SK-N-SH (cell line): ENCODE measurements at regions not wholly inside any gene's neighbourhood (a gene's known extent, or its start where the extent isn't known, plus 50 kb on each side); places are given as distances from the start of the nearest gene placed in this dataset.

Experiments
- CTCF ChIA-PET: fragments of 300-600, 350-600 bp; formaldehyde crosslinking; extraction: SDS; loops from one replicate; lab custom pipeline; 2021; lab: Yijun Ruan, JAX
- POLR2A ChIA-PET: fragments of 350-600 bp; sonication (Branson Sonifier 250); formaldehyde crosslinking; extraction: SDS; loops from one replicate; lab custom pipeline; 2020; ENCODE audit warnings: antibody characterized with exemption, inconsistent platforms; lab: Yijun Ruan, JAX
- DNase-seq: peaks from one replicate; pipeline ENCODE4 v3.0.0; 2012
- H2AFZ ChIP-seq: fragments of 200-600 bp; sonication (generic); 2 replicates; pipeline ENCODE4 v1.8.1; 2016; ENCODE audit warnings: antibody characterized with exemption, mild to moderate bottlenecking, low read depth
- H3F3A ChIP-seq: fragments of 200-600 bp; sonication (generic); replicated peaks from 2 replicates; pipeline ENCODE3; 2016; ENCODE audit warnings: antibody characterized with exemption, mild to moderate bottlenecking; ENCODE audit not compliant: insufficient read depth
- H3K27ac ChIP-seq, 2 experiments: fragments of 200-500 bp in 1 of 2; fragments of 200-600 bp in 1 of 2; sonication (Bioruptor generic) in 1 of 2; sonication (generic), shearing (Covaris generic) in 1 of 2; 2 replicates each; pipeline versions ENCODE4 v1.5.1 to v1.6.1; 2014 to 2016; ENCODE audit warnings: low read depth in 2 of 2, inconsistent platforms in 1 of 2, low read length in 1 of 2, mild to moderate bottlenecking in 1 of 2, mixed read lengths in 1 of 2
- H3K27me3 ChIP-seq: fragments of 200-600 bp; sonication (generic), shearing (Covaris generic); 2 replicates; pipeline ENCODE4 v1.6.1; 2016; ENCODE audit warnings: mixed run types; ENCODE audit not compliant: insufficient read depth
- H3K36me3 ChIP-seq, 2 experiments: fragments of 200-500 bp in 1 of 2; fragments of 200-600 bp in 1 of 2; sonication (Bioruptor generic) in 1 of 2; sonication (generic) in 1 of 2; replicated peaks in 1 of 2; 2 replicates each; pipeline versions ENCODE3 to v1.5.1; 2014 to 2016; ENCODE audit warnings: low read length in 1 of 2, mild to moderate bottlenecking in 1 of 2; ENCODE audit not compliant: insufficient read depth in 2 of 2, control insufficient read depth in 1 of 2
- H3K4me1 ChIP-seq, 2 experiments: fragments of 200-500 bp in 1 of 2; fragments of 200-600 bp in 1 of 2; sonication (Bioruptor generic) in 1 of 2; sonication (generic), shearing (Covaris generic) in 1 of 2; 2 replicates each; pipeline versions ENCODE4 v1.5.1 to v1.6.1; 2014 to 2016; ENCODE audit warnings: low read depth in 1 of 2, low read length in 1 of 2, mixed run types in 1 of 2; ENCODE audit not compliant: insufficient read depth in 2 of 2, control insufficient read depth in 1 of 2
- H3K4me2 ChIP-seq: fragments of 200-600 bp; sonication (generic), shearing (Covaris generic); 2 replicates; pipeline ENCODE4 v1.6.1; 2017; ENCODE audit warnings: mixed run types
- H3K4me3 ChIP-seq, 2 experiments: fragments of 200-500 bp in 1 of 2; fragments of 200-600 bp in 1 of 2; sonication (Bioruptor generic) in 1 of 2; sonication (generic), shearing (Covaris generic) in 1 of 2; 2 replicates each; pipeline versions ENCODE4 v1.5.1 to v1.8.1; 2014 to 2016; ENCODE audit warnings: low read depth in 2 of 2, inconsistent platforms in 1 of 2, low read length in 1 of 2, mild to moderate bottlenecking in 1 of 2, mixed read lengths in 1 of 2, moderate library complexity in 1 of 2
- H3K79me2 ChIP-seq: fragments of 200-600 bp; sonication (generic); 2 replicates; pipeline ENCODE4 v1.8.1; 2017; ENCODE audit warnings: mild to moderate bottlenecking; ENCODE audit not compliant: insufficient read depth
- H3K9ac ChIP-seq: fragments of 200-600 bp; sonication (generic); 2 replicates; pipeline ENCODE4 v1.6.1; 2017; ENCODE audit warnings: mixed run types
- H3K9me2 ChIP-seq: fragments of 200-600 bp; sonication (generic); 2 replicates; pipeline ENCODE4 v1.6.1; 2017; ENCODE audit warnings: mixed run types
- H3K9me3 ChIP-seq: fragments of 200-600 bp; sonication (generic); 2 replicates; pipeline ENCODE4 v1.6.1; 2017; ENCODE audit warnings: mixed run types, mild to moderate bottlenecking, moderate library complexity
- H4K20me1 ChIP-seq: fragments of 200-600 bp; sonication (generic); 2 replicates; pipeline ENCODE4 v1.6.1; 2017; ENCODE audit warnings: mild to moderate bottlenecking, mixed run types; ENCODE audit not compliant: insufficient read depth
- CHD2 ChIP-seq: fragments of 150-350 bp; IDR thresholded peaks from 2 replicates; pipeline ENCODE4 v1.6.1; 2018; ENCODE audit warnings: low read length; ENCODE audit not compliant: partially characterized antibody
- CTCF ChIP-seq: fragments of 200-600 bp; sonication (generic); IDR thresholded peaks from 2 replicates; pipeline ENCODE4 v1.6.1; 2017; ENCODE audit warnings: antibody characterized with exemption, mild to moderate bottlenecking, moderate library complexity
- EP300 ChIP-seq, 2 experiments: IDR thresholded peaks; 2 replicates each; pipeline versions ENCODE4 v1.4.0 to v1.6.1; 2012; ENCODE audit warnings: borderline replicate concordance in 1 of 2, low read depth in 1 of 2, low read length in 1 of 2
- FOXJ3 ChIP-seq: sonication (generic); formaldehyde crosslinking; IDR thresholded peaks from 2 replicates; pipeline ENCODE4 v1.5.1; 2020; ENCODE audit warnings: mild to moderate bottlenecking, missing genetic modification reagents
- GABPA ChIP-seq: IDR thresholded peaks from 2 replicates; pipeline ENCODE4 v1.4.0; 2012; ENCODE audit warnings: low read depth, mild to moderate bottlenecking
- IRF3 ChIP-seq: fragments of 150-350 bp; IDR thresholded peaks from 2 replicates; pipeline ENCODE4 v1.6.1; 2016; ENCODE audit warnings: mild to moderate bottlenecking, low read depth, low read length
- MEF2A ChIP-seq: IDR thresholded peaks from 2 replicates; pipeline ENCODE4 v1.4.0; 2012; ENCODE audit warnings: low read depth, borderline replicate concordance
- NFIC ChIP-seq: IDR thresholded peaks from 2 replicates; pipeline ENCODE4 v1.4.0; 2012; ENCODE audit warnings: borderline replicate concordance
- NRF1 ChIP-seq: IDR thresholded peaks from 2 replicates; pipeline ENCODE4 v1.6.1; 2012; ENCODE audit warnings: low read depth, mild to moderate bottlenecking, low read length
- POLR2AphosphoS5 ChIP-seq: IDR thresholded peaks from 2 replicates; pipeline ENCODE4 v1.6.1; 2012; ENCODE audit warnings: low read depth, low read length
- RCOR1 ChIP-seq: fragments of 150-350 bp; IDR thresholded peaks from 2 replicates; pipeline ENCODE4 v1.6.1; 2017; ENCODE audit warnings: antibody characterized with exemption, low read length
- RFX5 ChIP-seq: IDR thresholded peaks from 2 replicates; pipeline ENCODE4 v1.6.1; 2012; ENCODE audit warnings: mild to moderate bottlenecking, improper control_type of control experiment, low read length
- SMC3 ChIP-seq: IDR thresholded peaks from 2 replicates; pipeline ENCODE4 v1.6.1; 2012; ENCODE audit warnings: low read depth, low read length, improper control_type of control experiment
- TAF1 ChIP-seq: IDR thresholded peaks from 2 replicates; pipeline ENCODE4 v1.6.1; 2012; ENCODE audit warnings: low read depth, mild to moderate bottlenecking, low read length, moderate library complexity, borderline replicate concordance
- TCF12 ChIP-seq: IDR thresholded peaks from 2 replicates; pipeline ENCODE4 v1.4.0; 2012
- USF2 ChIP-seq: fragments of 150-350 bp; IDR thresholded peaks from 2 replicates; pipeline ENCODE4 v1.6.1; 2017; ENCODE audit warnings: antibody characterized with exemption, low read length, low read depth, borderline replicate concordance
- YY1 ChIP-seq: IDR thresholded peaks from 2 replicates; pipeline ENCODE4 v1.4.0; 2012; ENCODE audit warnings: low read depth, mild to moderate bottlenecking
- ZBTB33 ChIP-seq: IDR thresholded peaks from 2 replicates; pipeline ENCODE4 v1.4.0; 2012; ENCODE audit warnings: low read depth, borderline replicate concordance
- WGBS: methylation state at CpG from one replicate; pipeline ENCODE4 v1.1.6; 2017; ENCODE audit warnings: low lambda C conversion rate; 5-methylcytosine and 5-hydroxymethylcytosine counted together

- Histone ChIP-seq H2AFZ (no peak overlapping the region), H3K4me2 (no peak overlapping the region), H3F3A (no peaks in the 10 kb centered on the region), H3K79me2 (no peaks in the 10 kb centered on the region), H3K4me1 (no peaks in the 10 kb centered on the region), H4K20me1 (no peaks in the 10 kb centered on the region), H3K27me3 (no peaks in the 10 kb centered on the region), H3K36me3 (no peaks in the 10 kb centered on the region), H3K9me2 (no peaks in the 10 kb centered on the region), H3K27ac (no peak overlapping the region), H3K9me3 (no peaks in the 10 kb centered on the region), H3K4me3 (no peak overlapping the region), H3K9ac (no peak overlapping the region)
- ChIA-PET CTCF (no interaction called here), POLR2A (no interaction called here)
- TF ChIP-seq YY1 (no peak), GABPA (no peak), MEF2A (no peak), RCOR1 (no peak), NFIC (no peak), TCF12 (no peak), USF2 (no peak), FOXJ3 (CRISPR knock-in tag) (no peak), IRF3 (no peak), RFX5 (no peak), ZBTB33 (no peak), CHD2 (no peak), CTCF (no peak)
- 5% methylated on average over 4 of the region's 4 CpGs for WGBS
- DNase-seq: no peak
These were observed 282.5 kb upstream of the PCDH10 start for GRCh38 chr4:132866616-132867015.

GRCh38 chr4:132893787-132894186 lies 255.3 kb upstream of the PCDH10 start:
- Histone ChIP-seq H3K27ac (no peak overlapping the region), H3K4me1 (no peaks in the 10 kb centered on the region), H3F3A (no peaks in the 10 kb centered on the region), H3K9me2 (no peaks in the 10 kb centered on the region; the same call in 1 of the 2 replicates), H3K79me2 (no peaks in the 10 kb centered on the region), H4K20me1 (no peaks in the 10 kb centered on the region), H3K27me3 (no peaks in the 10 kb centered on the region), H3K4me2 (no peak overlapping the region), H3K9ac (no peak overlapping the region), H2AFZ (no peak overlapping the region), H3K9me3 (no peaks in the 10 kb centered on the region), H3K36me3 (no peaks in the 10 kb centered on the region), H3K4me3 (no peak overlapping the region)
- CTCF ChIA-PET: no interaction called here
- no peak for DNase-seq
- WGBS: 20% methylated on average over 3 of the region's 3 CpGs
- POLR2A ChIA-PET: no interaction called here
- no peak for TF ChIP-seq TAF1
- no peak for TF ChIP-seq EP300 (IDR thresholded peaks at IDR 0.05; ENCODE audit: borderline replicate concordance in 1 of 2, low read depth in 1 of 2, low read length in 1 of 2)
- TF ChIP-seq NRF1: no peak
- TF ChIP-seq ZBTB33: no peak
- TF ChIP-seq SMC3: no peak
- no peak for TF ChIP-seq CTCF
- no peak for TF ChIP-seq RFX5
- TF ChIP-seq POLR2AphosphoS5: no peak
